ENCODE measurements at regions not wholly inside any gene's neighbourhood (a gene's known extent, or its start where the extent isn't known, plus 50 kb on each side); places are given as distances from the start of the nearest gene placed in this dataset.
A peak's percentile ranks its signal among the peaks of the same experiment; 100 is the strongest.
"Not testable (repeated sequence)": the region's sequence is repeated elsewhere in the genome, so short reads cannot be mapped to it uniquely, and the experiment has no call there.

DNA sequence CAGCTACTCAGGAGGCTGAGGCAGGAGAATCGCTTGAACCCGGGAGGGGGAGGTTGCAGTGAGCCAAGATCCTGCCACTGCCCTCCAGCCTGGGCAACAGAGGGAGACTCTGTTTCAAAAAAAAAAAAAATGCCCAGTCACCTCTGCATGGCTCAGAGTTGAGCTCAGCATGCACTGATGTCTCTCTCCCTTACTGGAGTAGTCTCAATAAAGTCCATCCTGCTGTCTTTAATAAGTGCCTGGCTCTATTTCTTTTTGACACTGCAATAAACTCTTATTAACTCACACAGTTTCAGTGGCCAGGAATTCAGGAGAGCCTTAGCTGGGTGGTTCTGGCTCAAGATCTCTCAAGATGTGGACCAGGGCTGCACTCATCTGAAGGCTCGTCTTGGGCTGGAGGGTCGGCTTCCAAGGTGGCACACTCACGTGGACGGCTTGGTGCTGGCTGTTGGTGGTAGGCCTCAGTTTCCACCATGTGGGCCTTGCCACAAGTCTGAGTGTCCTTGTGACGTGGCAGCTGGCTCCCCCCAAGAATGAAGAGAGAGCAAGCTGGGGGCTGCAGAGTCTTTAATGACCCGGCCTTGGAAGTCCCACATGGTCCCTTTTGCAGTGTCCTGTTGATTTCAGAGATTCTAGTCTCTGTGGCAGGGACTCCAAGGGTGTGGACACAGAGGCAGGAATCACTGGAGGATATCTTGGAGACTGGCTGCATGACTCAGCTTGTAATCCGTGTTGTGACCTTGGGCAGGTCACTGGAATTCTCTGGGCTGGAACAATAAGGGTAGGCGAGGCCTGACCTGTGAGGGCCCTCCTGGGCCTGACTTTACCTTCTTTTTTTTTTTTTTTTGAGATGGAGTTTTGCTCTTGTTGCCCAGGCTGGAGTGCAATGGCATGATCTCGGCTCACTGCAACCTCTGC lies 85.9 kb upstream of the KMT2C start:
- no peaks in the 10 kb centered on the region for H3K27me3 ChIP-seq
- H3K36me3 ChIP-seq: no peaks in the 10 kb centered on the region
- no peak overlapping the region for H3K4me3 ChIP-seq
- DNase-seq: peak in 1 of 2 experiments; percentile 27
- H3K9me3 ChIP-seq (replicated peaks): peaks cover 8% of the 10 kb centered on the region; the same call in 1 of the 2 replicates
- H3K27ac ChIP-seq: no peak overlapping the region; the same call in 1 of the 2 replicates
- H3K4me1 ChIP-seq: peaks cover 8% of the 10 kb centered on the region

GRCh38 chr7:152520861-152521302 lies 85.1 kb upstream of the KMT2C start:
- DNase-seq: no peak
- H3K27me3 ChIP-seq: no peaks in the 10 kb centered on the region
- H3K36me3 ChIP-seq: no peaks in the 10 kb centered on the region
- peaks cover 8% of the 10 kb centered on the region; the same call in 1 of the 2 replicates for H3K9me3 ChIP-seq (replicated peaks)
- no peak overlapping the region for H3K27ac ChIP-seq
- H3K4me3 ChIP-seq: no peak overlapping the region
- H3K4me1 ChIP-seq: peaks cover 8% of the 10 kb centered on the region

GRCh38 chr7:152519290-152519689 lies 83.5 kb upstream of the KMT2C start:
- Histone ChIP-seq H3K27me3 (no peaks in the 10 kb centered on the region), H3K36me3 (no peaks in the 10 kb centered on the region), H3K4me3 (no peak overlapping the region), H3K4me1 (peaks cover 11% of the 10 kb centered on the region), H3K27ac (no peak overlapping the region), H3K9me3 (replicated peaks) (peaks cover 14% of the 10 kb centered on the region)
- DNase-seq: no peak

DNA sequence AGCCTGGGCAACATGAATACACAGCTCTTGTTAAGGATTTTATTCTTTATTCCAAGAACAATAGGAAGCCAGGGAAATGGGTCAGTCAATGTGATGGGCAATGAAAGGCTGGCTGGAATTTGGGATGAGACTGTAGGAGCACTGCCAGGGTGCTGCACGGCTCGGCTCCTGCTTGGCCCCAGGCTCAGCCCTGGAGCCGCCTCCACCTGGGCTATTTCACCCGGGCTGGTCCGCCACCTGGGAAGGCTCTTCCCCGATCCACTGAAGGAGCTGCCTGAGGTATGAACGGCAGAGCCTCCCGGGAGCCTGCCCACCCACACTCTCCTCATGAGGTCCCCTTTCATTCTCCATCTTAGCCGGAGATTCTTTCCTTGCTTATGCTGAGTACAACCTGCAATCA lies 80.4 kb upstream of the KMT2C start:
- H3K4me1 ChIP-seq: 0 out of 2 replicates have a peak, but pooled peaks cover 3% of the 10 kb centered on the region
- no peaks in the 10 kb centered on the region for H3K27me3 ChIP-seq
- no peaks in the 10 kb centered on the region for H3K36me3 ChIP-seq
- no peak overlapping the region for H3K4me3 ChIP-seq
- peaks cover 14% of the 10 kb centered on the region for H3K9me3 ChIP-seq (replicated peaks)
- H3K27ac ChIP-seq: no peak overlapping the region
- DNase-seq: no peak

- H3K4me3 ChIP-seq, H3K27me3 ChIP-seq, H3K36me3 ChIP-seq, H3K4me1 ChIP-seq, H3K27ac ChIP-seq, DNase-seq: not testable (repeated sequence)
- peaks cover 14% of the 10 kb centered on the region for H3K9me3 ChIP-seq (replicated peaks)
Measured at GRCh38 chr7:152515266-152515950, 79.6 kb upstream of the KMT2C start.

- H3K27ac ChIP-seq: no peak overlapping the region
- H3K27me3 ChIP-seq: no peaks in the 10 kb centered on the region
- H3K4me3 ChIP-seq: no peak overlapping the region
- DNase-seq: no peak
- peaks cover 14% of the 10 kb centered on the region for H3K9me3 ChIP-seq (replicated peaks)
- H3K4me1 ChIP-seq: 0 out of 2 replicates have a peak, but pooled peaks cover 3% of the 10 kb centered on the region
- H3K36me3 ChIP-seq: no peaks in the 10 kb centered on the region
Measured at GRCh38 chr7:152514771-152515105, 78.9 kb upstream of the KMT2C start.

- no peak overlapping the region for H3K4me3 ChIP-seq
- H3K27ac ChIP-seq: no peak overlapping the region
- H3K27me3 ChIP-seq: no peaks in the 10 kb centered on the region
- H3K4me1 ChIP-seq: 0 out of 2 replicates have a peak, but pooled peaks cover 3% of the 10 kb centered on the region
- peaks cover 8% of the 10 kb centered on the region for H3K9me3 ChIP-seq (replicated peaks)
- no peaks in the 10 kb centered on the region for H3K36me3 ChIP-seq
- DNase-seq: peak in 1 of 2 experiments; percentile 37
Measured at GRCh38 chr7:152513861-152514770, 78.3 kb upstream of the KMT2C start.

- Histone ChIP-seq H3K27me3 (no peaks in the 10 kb centered on the region), H3K4me3 (no peak overlapping the region), H3K9me3 (replicated peaks) (peaks cover 5% of the 10 kb centered on the region), H3K27ac (no peak overlapping the region), H3K36me3 (no peaks in the 10 kb centered on the region), H3K4me1 (0 out of 2 replicates have a peak, but pooled peaks cover 3% of the 10 kb centered on the region)
- peak in 1 of 2 experiments; percentile 70 for DNase-seq
Measured at GRCh38 chr7:152512706-152513105, 76.9 kb upstream of the KMT2C start.

- no peak for DNase-seq
- H3K36me3 ChIP-seq: no peaks in the 10 kb centered on the region
- H3K27me3 ChIP-seq: no peaks in the 10 kb centered on the region
- no peak overlapping the region for H3K4me3 ChIP-seq
- H3K27ac ChIP-seq: no peak overlapping the region
- H3K4me1 ChIP-seq: 0 out of 2 replicates have a peak, but pooled peaks cover 3% of the 10 kb centered on the region
- H3K9me3 ChIP-seq (replicated peaks): peaks cover 5% of the 10 kb centered on the region
Measured at GRCh38 chr7:152511736-152512135, 75.9 kb upstream of the KMT2C start.

DNA sequence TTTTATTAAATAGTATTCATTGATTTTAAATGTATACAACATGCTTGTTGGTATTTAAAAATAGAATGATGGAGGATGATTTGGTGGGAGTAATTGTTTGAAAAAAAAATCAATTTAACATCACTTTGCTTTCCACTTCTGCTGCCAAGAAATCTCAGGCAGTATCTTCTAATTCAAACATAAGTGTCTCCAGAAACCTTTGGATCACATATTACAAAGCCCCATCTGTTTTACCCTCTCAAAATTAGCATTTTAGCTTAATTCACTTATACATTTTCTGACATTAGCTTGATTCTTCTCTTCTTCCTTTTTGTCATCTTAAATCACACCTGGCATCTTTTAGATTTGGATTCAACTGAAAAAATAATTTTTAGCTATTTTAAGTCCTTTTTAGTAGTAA lies 72.9 kb upstream of the KMT2C start:
- Histone ChIP-seq H3K27me3 (no peaks in the 10 kb centered on the region), H3K36me3 (no peaks in the 10 kb centered on the region)
- no peak for DNase-seq

DNA sequence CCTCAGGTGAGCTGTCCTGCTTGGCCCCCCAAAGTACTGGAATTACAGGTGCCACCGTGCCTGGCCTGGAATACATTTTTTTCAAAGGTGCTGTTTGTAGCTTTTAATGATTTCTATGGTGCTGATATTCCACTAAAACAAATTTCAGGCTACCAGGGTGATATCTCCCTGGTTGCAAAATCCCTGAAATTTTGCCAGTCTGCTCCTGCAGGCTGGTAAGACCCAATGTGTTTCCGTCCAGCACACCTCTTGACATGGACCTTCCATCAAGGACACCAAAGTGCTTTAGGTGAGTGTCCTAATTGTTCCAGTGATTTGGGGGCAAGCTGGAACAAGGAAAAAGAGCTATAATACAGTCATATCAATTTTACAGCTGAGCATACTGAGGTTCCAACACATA lies 69.8 kb upstream of the KMT2C start:
- Histone ChIP-seq H3K4me3 (no peak overlapping the region), H3K9me3 (replicated peaks) (no peaks in the 10 kb centered on the region), H3K27me3 (no peaks in the 10 kb centered on the region), H3K36me3 (no peaks in the 10 kb centered on the region), H3K4me1 (no peaks in the 10 kb centered on the region), H3K27ac (no peak overlapping the region)
- DNase-seq: no peak

More for the DNA sequence above, 72.9 kb upstream of the KMT2C start:
- H3K9me3 ChIP-seq (replicated peaks): no peaks in the 10 kb centered on the region
- no peaks in the 10 kb centered on the region for H3K4me1 ChIP-seq
- H3K4me3 ChIP-seq: no peak overlapping the region
- no peak overlapping the region for H3K27ac ChIP-seq

GRCh38 chr7:152504816-152505215 lies 69.0 kb upstream of the KMT2C start:
- DNase-seq: no peak
- no peaks in the 10 kb centered on the region for H3K36me3 ChIP-seq

DNA sequence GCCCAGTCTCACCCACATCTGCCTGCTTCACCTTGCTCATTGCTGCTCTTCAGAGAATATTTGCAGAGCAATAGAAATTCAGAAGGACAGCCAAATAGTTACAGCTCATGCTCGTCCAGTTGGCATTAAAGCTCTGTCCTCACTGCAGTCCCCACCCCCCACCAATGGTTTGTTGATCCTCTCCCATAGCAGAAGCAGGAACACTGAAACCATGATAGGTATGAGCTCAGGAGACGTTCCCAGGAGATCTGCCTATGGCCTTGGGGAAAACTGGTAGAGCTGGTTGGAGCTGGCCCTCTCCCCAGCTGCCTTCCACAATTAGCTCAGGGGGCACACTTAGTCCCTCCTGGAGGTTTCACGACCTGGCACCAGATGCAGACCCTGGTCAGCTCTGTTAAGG lies 68.6 kb upstream of the KMT2C start:
- Histone ChIP-seq H3K27me3 (no peaks in the 10 kb centered on the region), H3K27ac (no peak overlapping the region), H3K4me1 (no peaks in the 10 kb centered on the region), H3K36me3 (no peaks in the 10 kb centered on the region), H3K9me3 (replicated peaks) (no peaks in the 10 kb centered on the region), H3K4me3 (no peak overlapping the region)
- no peak for DNase-seq

More at GRCh38 chr7:152504816-152505215, 69.0 kb upstream of the KMT2C start:
- Histone ChIP-seq H3K9me3 (replicated peaks) (no peaks in the 10 kb centered on the region), H3K4me3 (no peak overlapping the region), H3K27ac (no peak overlapping the region), H3K4me1 (no peaks in the 10 kb centered on the region), H3K27me3 (no peaks in the 10 kb centered on the region)
